ENCODE measurements at regions not wholly inside any gene's neighbourhood (a gene's known extent, or its start where the extent isn't known, plus 50 kb on each side); places are given as distances from the start of the nearest gene placed in this dataset.

DNA sequence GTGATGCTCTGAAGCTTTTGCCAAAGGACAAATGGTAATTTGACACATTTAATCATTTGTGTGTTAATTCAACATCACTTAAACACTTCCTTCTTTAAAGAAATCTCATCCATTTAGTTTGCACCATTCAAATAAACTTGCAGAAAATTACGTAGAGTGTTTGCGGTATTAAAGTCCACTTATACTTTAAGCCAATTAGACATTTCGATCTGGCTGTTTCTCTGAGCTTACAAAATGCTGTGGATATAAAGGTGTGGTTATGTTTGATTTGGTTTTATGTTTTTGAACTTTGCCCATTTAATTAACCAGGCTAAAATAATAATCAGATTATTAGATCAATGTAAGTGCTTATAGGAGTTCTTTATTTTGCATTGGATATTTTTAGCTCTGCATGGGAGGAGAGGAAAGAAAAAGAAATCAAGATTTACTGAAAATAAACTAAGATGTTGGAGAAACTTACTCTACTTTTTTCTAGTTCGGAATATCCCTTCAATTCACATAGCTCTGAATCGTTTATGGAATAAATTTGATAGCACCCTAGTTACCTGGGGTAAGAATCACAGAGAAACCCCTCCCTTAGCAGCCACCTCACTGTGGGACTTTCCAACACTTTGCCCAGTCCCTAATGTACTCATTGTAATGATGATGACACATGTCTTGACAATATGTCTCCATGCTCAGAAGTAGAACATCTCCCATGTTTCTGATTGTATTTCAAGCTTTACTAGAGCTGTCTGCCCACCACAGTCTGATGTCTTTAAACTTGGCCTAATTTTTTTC is 268.0 kb downstream of the BTG1 start:
- TF ChIP-seq CTCF (IDR thresholded peaks at IDR 0.05), result no peak
- no peak for TF ChIP-seq POLR2AphosphoS5 (IDR thresholded peaks at IDR 0.05)
- no peak for TF ChIP-seq POLR2A (IDR thresholded peaks at IDR 0.05)
